ES-I3 (cell line): ENCODE measurements at regions not wholly inside any gene's neighbourhood (a gene's known extent, or its start where the extent isn't known, plus 50 kb on each side); places are given as distances from the start of the nearest gene placed in this dataset.
A peak's percentile ranks its signal among the peaks of the same experiment; 100 is the strongest.

Experiments used
- H3K36me3 ChIP-seq: 2 replicates; pipeline ENCODE4 v1.6.1; 2013; ENCODE audit warnings: mild to moderate bottlenecking, low read length, control low read depth, moderate library complexity; ENCODE audit not compliant: insufficient read depth
- H3K4me1 ChIP-seq: 2 replicates; pipeline ENCODE4 v1.6.1; 2013; ENCODE audit warnings: mild to moderate bottlenecking, control low read depth, low read length; ENCODE audit not compliant: insufficient read depth
- H3K9ac ChIP-seq: 2 replicates; pipeline ENCODE4 v1.6.1; 2013; ENCODE audit warnings: low read depth, mild to moderate bottlenecking, low read length, moderate library complexity
- H3K9me3 ChIP-seq: 2 replicates; pipeline ENCODE4 v1.6.1; 2013; ENCODE audit warnings: mild to moderate bottlenecking, low read length, moderate library complexity; ENCODE audit not compliant: control insufficient read depth, insufficient read depth

DNA sequence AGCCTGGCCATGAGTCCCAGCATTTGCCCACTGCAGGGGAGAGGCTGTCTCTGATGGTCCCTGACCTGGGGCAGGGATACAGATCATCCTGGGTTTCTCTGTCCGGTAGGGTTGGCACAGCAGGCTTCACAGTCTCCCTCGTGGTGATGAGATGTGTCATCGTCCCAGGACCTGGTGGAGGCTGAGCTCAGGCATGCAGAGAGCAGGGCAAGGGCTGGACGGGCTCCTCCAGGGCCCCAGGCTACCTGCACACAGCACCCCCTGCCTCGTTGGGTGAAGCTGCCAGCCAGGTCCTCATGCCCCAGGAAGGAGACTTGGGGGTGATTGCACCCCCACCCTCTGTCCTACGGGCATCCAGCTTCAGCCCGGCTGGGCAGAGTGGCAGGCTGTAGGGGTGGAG lies 155.8 kb upstream of the GSE1 start:
- peaks cover 24% of the 10 kb centered on the region for H3K4me1 ChIP-seq
- H3K36me3 ChIP-seq: no peaks in the 10 kb centered on the region
- H3K9ac ChIP-seq: no peak overlapping the region

DNA sequence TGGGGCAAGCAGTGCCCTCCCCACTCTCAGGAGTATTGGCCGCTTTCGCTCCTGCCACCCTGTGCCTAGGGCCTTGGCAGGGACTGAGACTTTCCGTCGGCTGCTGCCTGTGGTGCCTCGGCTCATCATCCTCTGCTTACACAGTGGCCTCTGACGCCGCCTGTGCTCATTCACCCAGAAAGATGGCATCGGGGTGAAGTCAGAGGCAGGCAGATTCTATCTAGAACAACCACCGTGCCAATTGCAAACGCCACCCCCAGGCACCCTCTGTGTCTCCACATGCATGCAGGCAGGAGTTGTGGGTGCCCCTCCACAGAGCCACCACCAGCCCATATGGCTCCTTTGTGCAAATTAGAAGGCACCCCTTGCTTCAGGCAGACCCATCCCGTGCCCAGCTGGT lies 154.2 kb upstream of the GSE1 start:
- H3K36me3 ChIP-seq: no peaks in the 10 kb centered on the region
- peaks cover 24% of the 10 kb centered on the region for H3K4me1 ChIP-seq
- H3K9me3 ChIP-seq: no peaks in the 10 kb centered on the region
- no peak overlapping the region for H3K9ac ChIP-seq

More for the DNA sequence above, 155.8 kb upstream of the GSE1 start:
- no peaks in the 10 kb centered on the region for H3K9me3 ChIP-seq

DNA sequence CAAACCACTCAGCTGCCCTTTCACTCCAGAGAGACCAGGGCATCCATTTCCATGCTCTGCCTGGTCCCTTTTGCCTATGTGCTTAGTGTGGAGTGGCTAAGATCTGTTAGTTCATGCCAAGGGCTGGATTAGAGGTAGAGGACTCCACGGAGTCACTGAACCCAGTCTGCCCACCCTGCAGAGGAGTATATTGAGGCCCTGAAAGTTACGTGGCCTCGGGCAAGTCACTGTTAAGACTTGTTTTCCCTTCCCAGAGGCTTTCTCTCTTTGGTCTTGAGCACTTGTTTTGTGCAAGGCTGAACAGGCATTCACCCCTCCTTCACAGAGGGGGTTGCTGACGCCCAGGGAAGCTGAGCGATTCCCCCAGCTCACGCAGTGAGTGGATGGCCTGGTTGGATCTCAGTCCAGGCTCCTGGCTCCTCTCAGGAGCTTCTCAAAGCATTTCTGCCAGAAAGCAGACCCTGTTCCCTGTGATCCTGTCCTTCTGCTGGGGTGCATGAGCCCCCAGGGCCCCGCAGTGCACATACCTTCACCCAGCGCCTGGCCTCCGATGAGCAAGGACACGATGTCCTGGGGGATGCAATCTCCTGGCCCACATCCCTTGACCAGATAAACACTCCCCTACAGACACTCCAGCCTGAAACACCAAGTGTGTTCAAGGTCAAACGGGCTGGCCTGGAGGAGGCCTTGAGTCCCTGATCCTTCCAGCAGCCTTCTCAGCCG lies 153.4 kb upstream of the GSE1 start:
- Histone ChIP-seq H3K9ac (no peak overlapping the region), H3K36me3 (no peaks in the 10 kb centered on the region), H3K4me1 (peaks cover 24% of the 10 kb centered on the region), H3K9me3 (no peaks in the 10 kb centered on the region)

DNA sequence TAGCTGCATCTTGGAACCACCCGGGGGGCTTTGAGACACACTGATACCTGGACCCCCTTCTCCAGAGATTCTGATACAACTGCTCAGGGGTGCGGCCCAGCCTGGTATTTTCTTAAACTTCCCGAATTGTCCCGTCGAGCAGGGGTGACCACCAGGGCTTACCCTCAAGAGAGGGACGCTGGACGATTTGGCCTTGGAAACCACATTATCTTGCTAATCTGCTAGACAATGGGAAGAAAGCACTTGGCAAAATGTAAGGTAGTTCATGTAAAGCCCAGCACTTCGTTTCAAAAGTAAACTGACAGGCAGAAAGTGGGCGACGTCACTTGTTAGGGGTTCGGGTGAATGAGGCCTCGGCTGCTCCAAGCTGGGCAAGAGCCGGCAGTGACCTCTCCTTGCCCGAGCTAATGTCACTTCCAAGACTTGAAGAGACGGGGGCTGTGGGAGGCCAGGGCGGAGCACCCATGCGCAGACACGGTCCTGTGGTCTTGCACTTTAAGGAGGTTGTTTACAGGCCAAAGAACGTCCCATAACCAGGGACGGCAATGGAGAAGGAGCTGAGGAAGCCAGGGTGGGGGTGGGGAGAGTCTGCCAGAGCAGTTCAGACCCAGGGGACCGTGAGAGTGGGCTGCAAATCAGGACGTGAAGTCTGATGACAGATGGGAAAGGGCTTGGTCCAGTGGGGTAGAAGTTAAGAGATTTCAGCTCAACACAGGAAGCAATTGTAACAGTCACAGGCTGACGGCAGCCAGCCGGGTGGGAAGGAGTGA lies 152.7 kb upstream of the GSE1 start:
- no peak overlapping the region for H3K9ac ChIP-seq
- H3K36me3 ChIP-seq: no peaks in the 10 kb centered on the region
- peaks cover 24% of the 10 kb centered on the region for H3K4me1 ChIP-seq
- no peaks in the 10 kb centered on the region for H3K9me3 ChIP-seq

DNA sequence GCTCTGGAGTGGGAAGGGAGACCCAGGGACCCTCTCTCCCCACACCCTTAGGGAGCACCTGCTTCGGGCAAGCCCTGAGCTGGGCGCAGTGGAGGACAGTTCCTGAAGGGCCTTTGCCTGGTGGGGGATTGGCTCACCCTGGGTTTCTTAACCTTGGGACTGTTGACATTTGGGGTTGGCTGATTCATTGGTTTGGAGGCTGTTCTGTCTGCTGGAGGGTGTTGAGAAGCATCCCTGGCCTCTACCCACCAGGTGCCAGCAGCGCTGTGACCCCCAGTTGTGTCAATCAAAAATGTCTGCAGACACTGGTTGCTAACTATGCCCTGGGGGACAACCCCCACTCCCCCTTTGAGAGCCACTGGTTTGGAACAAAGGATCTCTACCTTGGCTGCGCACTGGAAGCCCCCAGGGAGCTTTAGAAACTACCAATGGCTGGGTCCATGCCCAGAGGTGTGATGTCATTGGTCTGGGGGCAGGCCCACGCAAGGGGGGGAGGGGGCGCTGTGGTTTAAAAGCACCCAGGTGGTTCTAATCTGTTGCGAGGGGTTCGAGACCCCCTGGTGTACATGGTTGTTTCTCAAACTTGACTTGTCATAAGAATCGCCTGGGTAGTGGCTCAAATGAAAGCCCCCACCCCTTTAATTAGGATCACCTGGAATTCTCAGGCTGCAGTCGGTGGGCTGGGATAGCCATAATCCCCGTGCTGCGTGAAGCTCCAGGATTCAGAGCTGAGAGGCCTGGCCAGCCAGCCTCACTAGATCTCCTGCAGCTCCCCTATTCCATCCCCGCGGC lies 151.9 kb upstream of the GSE1 start:
- H3K9ac ChIP-seq: no peak overlapping the region
- H3K36me3 ChIP-seq: no peaks in the 10 kb centered on the region
- H3K4me1 ChIP-seq: peaks cover 24% of the 10 kb centered on the region
- H3K9me3 ChIP-seq: no peaks in the 10 kb centered on the region

DNA sequence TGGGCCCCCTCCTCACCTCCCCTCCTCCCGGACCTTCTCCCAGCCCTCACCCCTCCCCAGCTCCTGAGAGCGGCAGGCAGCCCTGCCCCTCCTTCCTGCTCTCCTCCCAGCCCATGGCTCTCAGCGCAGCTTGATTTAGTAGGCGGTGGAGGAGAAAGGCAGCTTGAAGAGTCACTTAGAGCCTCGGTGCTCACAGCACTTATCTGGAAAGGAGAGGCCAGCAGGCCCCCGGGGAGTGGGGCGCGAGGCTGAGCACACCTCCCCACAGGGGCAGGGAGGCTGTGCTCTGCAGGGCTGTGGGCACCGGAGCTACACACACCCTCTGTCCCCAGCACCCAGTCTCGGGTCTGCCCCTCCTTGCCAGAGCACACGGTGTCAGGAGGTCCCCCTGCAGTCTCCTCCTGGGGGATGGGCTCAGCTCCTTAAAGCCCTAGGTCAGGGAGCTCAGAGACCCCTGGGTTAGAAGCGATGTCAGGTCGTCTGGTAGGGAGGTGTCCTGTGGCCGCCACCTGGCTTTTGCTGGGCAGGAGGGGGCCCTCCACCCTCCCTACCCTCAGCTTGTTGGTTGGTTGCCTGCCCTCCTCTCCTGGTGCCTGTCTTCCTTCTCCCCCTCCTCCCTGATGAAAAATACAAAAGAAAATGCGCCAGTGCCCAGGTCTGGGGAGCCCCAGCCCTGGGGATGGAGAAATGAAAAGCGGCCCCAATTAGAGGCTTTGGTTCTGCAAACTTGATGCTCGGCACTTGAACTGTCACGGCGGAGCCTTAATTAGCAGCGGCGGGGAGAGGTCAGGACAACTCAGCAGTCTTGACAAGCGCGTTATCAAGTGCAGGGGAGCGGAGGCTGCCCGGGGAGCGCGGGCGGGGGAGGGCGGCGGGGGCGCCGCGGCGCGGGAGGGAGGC lies 151.1 kb upstream of the GSE1 start:
- Histone ChIP-seq H3K9ac (peak overlapping the region; percentile 61), H3K36me3 (no peaks in the 10 kb centered on the region), H3K4me1 (peaks cover 24% of the 10 kb centered on the region)

DNA sequence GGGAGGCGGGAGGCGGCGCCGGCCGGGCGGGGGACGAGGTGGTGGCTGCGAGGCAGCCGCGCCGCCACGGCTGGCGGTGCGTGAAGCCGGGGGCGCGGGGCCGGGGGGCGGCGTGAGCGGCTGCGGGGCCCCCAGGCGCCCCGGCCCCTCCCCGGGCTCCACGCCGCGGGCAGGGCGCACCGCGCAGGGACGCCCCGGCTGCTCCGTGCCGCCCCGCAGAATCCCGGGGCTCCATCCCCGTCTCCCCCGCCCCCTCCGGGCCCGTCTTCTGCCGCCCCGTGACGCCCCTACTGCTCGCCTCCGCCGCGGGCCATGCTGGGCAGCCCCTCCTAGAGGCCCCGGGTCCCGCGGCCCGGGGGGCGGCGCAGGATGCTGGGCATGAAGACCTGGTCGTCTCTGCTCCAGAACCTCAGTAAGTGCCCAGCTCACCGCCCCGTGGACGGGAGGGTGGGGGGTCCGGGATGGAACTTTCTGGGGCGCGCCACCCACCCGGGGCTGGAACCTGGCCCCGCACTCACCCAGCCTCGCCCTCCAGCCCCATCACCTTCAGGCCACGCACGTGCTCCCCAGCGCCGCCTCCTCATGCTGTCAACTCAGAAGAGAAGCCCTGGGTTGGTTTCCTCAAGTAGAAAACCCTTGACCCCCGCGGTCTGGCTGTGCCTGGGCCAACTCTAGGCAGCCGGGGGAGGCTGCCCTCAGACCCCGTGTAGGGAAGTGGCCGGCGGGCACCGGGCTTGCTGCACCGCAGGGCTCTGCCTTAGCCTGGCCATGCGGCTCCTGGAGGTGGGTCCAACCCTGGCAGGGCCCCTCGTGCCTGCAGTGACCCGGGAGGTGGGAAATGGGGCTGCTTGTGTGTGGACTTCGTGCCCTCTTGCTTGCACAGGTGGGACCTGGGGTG lies 150.2 kb upstream of the GSE1 start:
- no peak overlapping the region for H3K9ac ChIP-seq
- H3K4me1 ChIP-seq: peaks cover 24% of the 10 kb centered on the region
- H3K36me3 ChIP-seq: no peaks in the 10 kb centered on the region
- no peaks in the 10 kb centered on the region for H3K9me3 ChIP-seq

More for the DNA sequence above, 151.1 kb upstream of the GSE1 start:
- no peaks in the 10 kb centered on the region for H3K9me3 ChIP-seq

DNA sequence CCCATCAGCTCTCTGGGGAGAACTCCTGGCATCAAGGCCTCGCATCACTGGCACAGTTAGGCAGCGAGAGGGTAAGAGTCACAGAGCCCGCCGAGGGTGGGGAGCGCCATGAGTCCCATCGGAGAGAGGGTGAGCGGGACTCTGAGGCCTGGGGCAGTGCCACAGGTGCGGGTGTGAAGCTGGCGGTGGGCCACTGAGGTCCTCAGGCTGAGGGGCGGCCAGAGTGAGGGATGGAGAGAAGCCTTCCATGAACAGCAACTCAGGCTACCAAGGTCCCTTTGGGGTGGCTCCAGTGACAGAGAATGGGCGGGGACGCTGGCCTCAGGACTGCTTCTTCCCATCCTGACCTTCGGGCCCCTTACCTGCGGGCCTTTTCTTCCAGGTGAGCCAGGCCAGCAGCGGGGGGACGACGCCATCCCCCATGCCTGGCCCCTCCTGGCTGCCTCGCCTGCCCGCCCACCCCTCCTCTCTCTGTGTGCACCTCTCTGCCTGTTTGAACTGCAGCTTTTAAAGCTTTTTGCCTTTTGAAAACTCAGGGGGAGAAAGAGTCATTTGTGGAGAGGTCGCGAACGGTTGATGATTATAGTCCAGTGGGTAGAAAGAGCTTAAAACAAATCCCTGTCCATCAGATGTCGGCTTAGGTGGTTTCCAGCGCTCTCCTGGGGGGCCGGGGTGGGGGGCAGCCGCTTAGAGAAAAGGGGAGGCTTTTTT lies 149.3 kb upstream of the GSE1 start:
- no peaks in the 10 kb centered on the region for H3K36me3 ChIP-seq
- H3K4me1 ChIP-seq: peaks cover 24% of the 10 kb centered on the region
- H3K9ac ChIP-seq: no peak overlapping the region
- H3K9me3 ChIP-seq: no peaks in the 10 kb centered on the region

DNA sequence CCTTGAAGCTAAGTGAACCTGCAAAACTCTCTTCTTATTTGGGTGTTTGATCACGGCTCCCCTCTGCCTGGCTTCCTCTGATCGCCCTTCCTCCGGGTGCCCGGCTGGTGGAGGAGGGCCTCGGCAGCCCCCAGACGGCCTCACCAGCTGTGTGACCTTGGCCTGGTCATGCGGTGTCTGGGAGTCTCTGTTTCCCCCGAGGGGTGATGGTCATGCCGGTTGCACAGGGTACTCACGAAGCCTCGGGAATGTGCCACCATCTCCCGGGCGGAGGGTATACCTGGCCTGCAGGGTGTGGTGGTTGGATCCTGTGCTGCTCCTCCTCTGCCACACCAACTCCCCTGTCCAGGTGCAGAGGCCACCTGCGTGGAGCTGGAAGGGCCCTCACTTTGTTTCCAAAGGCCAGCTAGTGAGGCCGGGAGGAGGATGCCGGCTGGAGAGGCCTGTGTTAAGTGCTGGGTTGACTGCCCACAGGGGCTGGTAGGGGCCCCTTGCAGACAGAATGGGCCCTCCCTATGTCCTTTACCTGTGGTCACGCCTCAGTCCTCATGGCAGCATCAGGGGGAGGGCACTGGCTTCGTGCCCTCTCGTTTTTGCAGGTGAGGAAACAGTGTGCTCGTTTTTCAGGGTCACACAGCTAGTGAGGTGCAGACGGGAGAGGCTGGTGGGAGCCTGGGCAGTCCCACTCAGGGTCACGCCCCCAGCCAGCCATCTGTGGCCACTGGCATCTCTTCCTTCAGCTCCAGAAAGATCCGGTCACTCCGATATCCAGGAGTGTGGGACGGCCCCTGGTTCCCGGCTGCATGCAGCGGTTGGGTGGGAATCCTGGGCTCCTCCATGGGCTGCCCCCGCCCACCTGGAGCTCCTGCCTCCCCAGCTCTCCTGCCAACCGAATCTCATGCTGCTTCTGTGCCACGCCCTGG lies 148.5 kb upstream of the GSE1 start:
- Histone ChIP-seq H3K9me3 (no peaks in the 10 kb centered on the region), H3K4me1 (peaks cover 20% of the 10 kb centered on the region), H3K9ac (no peak overlapping the region), H3K36me3 (no peaks in the 10 kb centered on the region)

DNA sequence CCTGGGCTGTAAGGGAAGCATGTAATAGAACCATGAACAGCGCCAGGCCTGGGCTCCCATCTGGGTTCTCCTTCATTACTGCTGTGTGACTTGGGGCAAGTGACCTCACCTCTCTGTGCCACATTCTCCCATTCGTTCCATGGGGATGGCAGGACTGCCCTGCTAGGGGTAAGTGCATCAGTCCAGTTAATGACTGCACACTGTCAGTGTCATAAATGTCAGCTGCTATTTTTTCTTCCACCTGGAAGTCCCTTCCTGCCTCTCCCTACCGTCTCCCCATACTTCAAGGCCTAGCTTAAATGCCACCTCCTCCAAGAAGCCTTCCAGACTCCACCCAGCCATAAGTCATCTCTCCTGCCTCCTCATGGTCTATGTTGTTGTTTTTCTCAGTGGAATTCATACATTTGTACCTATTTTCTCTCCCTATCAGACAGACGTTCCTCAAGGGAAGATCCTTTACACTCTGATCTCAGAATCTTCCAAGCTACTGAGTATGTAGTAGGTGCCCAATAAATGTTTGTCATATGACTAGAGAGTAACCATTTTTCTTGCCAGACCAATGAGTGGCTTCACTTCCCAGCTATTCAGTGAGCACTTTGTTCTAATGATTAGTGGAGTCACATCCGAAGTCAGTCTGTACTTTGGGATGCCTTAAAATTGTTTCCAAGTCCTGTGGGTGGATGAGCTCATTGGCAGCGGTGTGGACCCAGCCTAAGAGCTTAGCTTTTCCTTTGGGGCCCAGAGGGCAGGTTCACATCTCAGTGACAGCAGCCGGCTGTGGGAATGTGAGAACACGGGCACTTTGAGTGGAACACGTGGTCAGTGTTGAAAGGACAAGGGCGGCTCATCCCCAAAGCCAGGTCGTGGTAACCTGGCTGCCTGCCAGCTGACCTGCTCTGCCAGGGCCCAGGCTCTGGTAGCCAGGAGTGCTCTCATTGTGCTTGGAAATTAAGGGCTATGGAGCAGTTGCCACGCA lies 147.5 kb upstream of the GSE1 start:
- Histone ChIP-seq H3K9ac (no peak overlapping the region), H3K36me3 (no peaks in the 10 kb centered on the region), H3K9me3 (no peaks in the 10 kb centered on the region), H3K4me1 (peaks cover 10% of the 10 kb centered on the region)

DNA sequence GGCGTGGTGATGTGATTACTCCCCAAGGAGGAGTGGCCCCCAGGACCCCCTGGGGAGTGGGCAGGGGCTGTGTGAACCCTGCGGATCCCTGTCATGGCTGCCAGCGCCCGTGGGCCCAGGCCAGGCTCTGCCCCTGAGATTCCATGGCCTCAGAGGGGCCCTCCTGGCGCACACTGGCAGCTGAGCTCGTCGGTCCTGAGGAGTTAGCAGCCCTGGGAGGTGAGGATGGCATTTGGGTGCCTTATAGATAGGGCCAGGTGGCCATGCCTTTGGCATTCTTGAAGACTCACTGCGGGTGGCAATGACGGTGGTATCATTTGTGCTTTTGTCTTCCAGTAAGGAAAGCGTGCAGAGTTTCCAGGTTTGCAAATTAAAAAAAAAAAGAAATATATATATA lies 146.8 kb upstream of the GSE1 start:
- Histone ChIP-seq H3K36me3 (no peaks in the 10 kb centered on the region), H3K9ac (no peak overlapping the region), H3K4me1 (peaks cover 4% of the 10 kb centered on the region; the same call in 1 of the 2 replicates), H3K9me3 (no peaks in the 10 kb centered on the region)
